MM.1S (cell line): ENCODE measurements at regions not wholly inside any gene's neighbourhood (a gene's known extent, or its start where the extent isn't known, plus 50 kb on each side); places are given as distances from the start of the nearest gene placed in this dataset.

Source experiments
- DNase-seq: peaks from one replicate; pipeline ENCODE4 v3.0.0-alpha.2; 2015
- H2AFZ ChIP-seq: fragments of 300-600 bp; sonication (generic); 2 replicates; pipeline ENCODE4 v1.6.0; 2016; ENCODE audit warnings: antibody characterized with exemption, low read length
- H3F3A ChIP-seq: fragments of 300-600 bp; sonication (generic); 2 replicates; pipeline ENCODE4 v1.6.1; 2016; ENCODE audit warnings: mild to moderate bottlenecking, antibody characterized with exemption, low read length, moderate library complexity, mixed read lengths; ENCODE audit not compliant: insufficient read depth
- H3K27ac ChIP-seq: fragments of 300-600 bp; sonication (generic); 2 replicates; pipeline ENCODE4 v1.5.1; 2016; ENCODE audit warnings: mild to moderate bottlenecking, low read length
- H3K27me3 ChIP-seq: fragments of 300-600 bp; sonication (generic); replicated peaks from 2 replicates; pipeline ENCODE4 v1.6.0; 2016; ENCODE audit warnings: low read length; ENCODE audit not compliant: insufficient read depth
- H3K36me3 ChIP-seq: fragments of 300-600 bp; sonication (generic); replicated peaks from 2 replicates; pipeline ENCODE4 v1.6.1; 2016; ENCODE audit warnings: mild to moderate bottlenecking, low read length, mixed read lengths; ENCODE audit not compliant: insufficient read depth
- H3K4me1 ChIP-seq: fragments of 300-600 bp; sonication (generic); 2 replicates; pipeline ENCODE4 v1.6.1; 2016; ENCODE audit warnings: low read length, mixed read lengths
- H3K4me2 ChIP-seq: fragments of 300-600 bp; sonication (generic); 2 replicates; pipeline ENCODE4 v1.6.0; 2016; ENCODE audit warnings: low read depth, low read length
- H3K4me3 ChIP-seq: fragments of 300-600 bp; sonication (generic); 2 replicates; pipeline ENCODE4 v1.5.1; 2016; ENCODE audit warnings: low read length, mixed read lengths
- H3K79me2 ChIP-seq: fragments of 300-600 bp; sonication (generic); 2 replicates; pipeline ENCODE4 v1.6.1; 2016; ENCODE audit warnings: mixed run types, low read length, mixed read lengths
- H3K9ac ChIP-seq: fragments of 300-600 bp; sonication (generic); 2 replicates; pipeline ENCODE4 v1.6.1; 2016; ENCODE audit warnings: low read length, mixed read lengths
- H3K9me2 ChIP-seq: fragments of 300-600 bp; sonication (generic); replicated peaks from 2 replicates; pipeline ENCODE4 v1.6.1; 2016; ENCODE audit warnings: mild to moderate bottlenecking, low read length, mixed read lengths; ENCODE audit not compliant: insufficient read depth
- H3K9me3 ChIP-seq: fragments of 300-600 bp; sonication (generic); replicated peaks from 2 replicates; pipeline ENCODE4 v1.6.1; 2016; ENCODE audit warnings: mild to moderate bottlenecking, low read length, mixed read lengths; ENCODE audit not compliant: insufficient read depth
- H4K20me1 ChIP-seq: fragments of 300-600 bp; sonication (generic); 2 replicates; pipeline ENCODE4 v1.6.1; 2016; ENCODE audit warnings: mild to moderate bottlenecking, low read length, moderate library complexity, mixed read lengths; ENCODE audit not compliant: insufficient read depth
- EZH2 ChIP-seq: fragments of 300-600 bp; sonication (generic); optimal IDR thresholded peaks from 2 replicates; pipeline ENCODE3; 2017; ENCODE audit warnings: low read depth, mild to moderate bottlenecking, antibody characterized with exemption, low read length, mixed read lengths
- EZH2phosphoT487 ChIP-seq: fragments of 300-600 bp; sonication (generic); IDR thresholded peaks from 2 replicates; pipeline ENCODE4 v1.6.1; 2018; ENCODE audit warnings: antibody characterized with exemption, low read length
- TF ChIP-seq, protein P1 (sequence below): fragments of 300-600 bp; sonication (generic); IDR thresholded peaks from 2 replicates; pipeline ENCODE4 v1.5.1; 2016; ENCODE audit warnings: antibody characterized with exemption, low read length, mixed read lengths

- H3K27ac ChIP-seq: no peak overlapping the region
- H3K4me3 ChIP-seq: no peak overlapping the region
- no peaks in the 10 kb centered on the region for H3F3A ChIP-seq
- no peaks in the 10 kb centered on the region for H3K27me3 ChIP-seq
- no peaks in the 10 kb centered on the region for H3K79me2 ChIP-seq
- H3K9me2 ChIP-seq: no peaks in the 10 kb centered on the region
- no peak overlapping the region for H3K4me2 ChIP-seq
- TF ChIP-seq EZH2: no peak
- TF ChIP-seq EZH2phosphoT487: no peak
- TF ChIP-seq, protein P1, sequence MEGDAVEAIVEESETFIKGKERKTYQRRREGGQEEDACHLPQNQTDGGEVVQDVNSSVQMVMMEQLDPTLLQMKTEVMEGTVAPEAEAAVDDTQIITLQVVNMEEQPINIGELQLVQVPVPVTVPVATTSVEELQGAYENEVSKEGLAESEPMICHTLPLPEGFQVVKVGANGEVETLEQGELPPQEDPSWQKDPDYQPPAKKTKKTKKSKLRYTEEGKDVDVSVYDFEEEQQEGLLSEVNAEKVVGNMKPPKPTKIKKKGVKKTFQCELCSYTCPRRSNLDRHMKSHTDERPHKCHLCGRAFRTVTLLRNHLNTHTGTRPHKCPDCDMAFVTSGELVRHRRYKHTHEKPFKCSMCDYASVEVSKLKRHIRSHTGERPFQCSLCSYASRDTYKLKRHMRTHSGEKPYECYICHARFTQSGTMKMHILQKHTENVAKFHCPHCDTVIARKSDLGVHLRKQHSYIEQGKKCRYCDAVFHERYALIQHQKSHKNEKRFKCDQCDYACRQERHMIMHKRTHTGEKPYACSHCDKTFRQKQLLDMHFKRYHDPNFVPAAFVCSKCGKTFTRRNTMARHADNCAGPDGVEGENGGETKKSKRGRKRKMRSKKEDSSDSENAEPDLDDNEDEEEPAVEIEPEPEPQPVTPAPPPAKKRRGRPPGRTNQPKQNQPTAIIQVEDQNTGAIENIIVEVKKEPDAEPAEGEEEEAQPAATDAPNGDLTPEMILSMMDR: no peak
- DNase-seq: no peak
- no peaks in the 10 kb centered on the region for H3K36me3 ChIP-seq
- H2AFZ ChIP-seq: no peak overlapping the region
- no peak overlapping the region for H3K9ac ChIP-seq
- H4K20me1 ChIP-seq: no peaks in the 10 kb centered on the region
- H3K4me1 ChIP-seq: no peaks in the 10 kb centered on the region
- H3K9me3 ChIP-seq: no peaks in the 10 kb centered on the region
These were observed 620.2 kb upstream of the NETO1 start for GRCh38 chr18:73487966-73488365.

DNA sequence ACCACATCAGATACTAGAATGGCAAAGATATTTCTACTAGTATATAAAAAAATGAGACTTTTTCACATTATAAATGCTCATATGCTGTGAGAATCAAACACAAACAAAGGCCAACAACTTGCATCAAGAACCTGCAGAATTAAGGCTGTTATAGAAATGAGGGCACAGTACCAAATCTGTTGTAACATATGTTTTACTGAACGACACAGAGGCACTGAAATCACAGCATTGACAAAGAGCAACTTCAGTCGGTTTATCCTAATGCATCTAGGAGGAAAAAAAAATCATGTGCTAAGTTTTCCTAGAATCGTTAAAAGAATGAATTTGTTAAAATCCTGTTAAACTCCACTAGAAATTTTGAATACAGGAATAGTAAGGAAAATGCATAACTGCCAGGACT lies 617.4 kb upstream of the NETO1 start:
- H3K36me3 ChIP-seq: no peaks in the 10 kb centered on the region

DNA sequence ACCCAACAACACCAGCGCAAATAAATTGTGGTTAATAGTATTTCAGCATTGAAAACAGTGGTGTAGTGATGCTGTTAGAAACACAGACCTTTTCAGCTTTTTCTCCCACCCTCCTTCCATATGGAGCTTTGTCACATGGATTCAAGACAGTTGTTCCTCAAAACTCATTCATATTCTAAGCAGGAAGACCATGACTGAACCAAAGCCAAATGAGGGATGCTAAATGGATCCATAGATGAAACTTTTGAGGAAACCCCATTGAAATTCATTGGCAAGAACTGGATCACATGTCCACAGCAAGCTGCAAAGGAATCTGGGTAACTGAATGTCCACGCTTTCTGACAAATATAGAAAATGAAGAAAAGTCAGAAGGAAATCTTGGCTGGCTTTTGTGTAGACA lies 615.1 kb upstream of the NETO1 start:
- Histone ChIP-seq H3K4me3 (no peak overlapping the region), H3K79me2 (no peaks in the 10 kb centered on the region), H3K4me2 (no peak overlapping the region), H3K9ac (no peak overlapping the region), H3K36me3 (no peaks in the 10 kb centered on the region), H3K27me3 (no peaks in the 10 kb centered on the region), H3K27ac (no peak overlapping the region), H3K9me3 (no peaks in the 10 kb centered on the region), H4K20me1 (no peaks in the 10 kb centered on the region), H3K9me2 (no peaks in the 10 kb centered on the region), H2AFZ (no peak overlapping the region), H3K4me1 (no peaks in the 10 kb centered on the region), H3F3A (no peaks in the 10 kb centered on the region)
- DNase-seq: no peak
- TF ChIP-seq EZH2 (no peak), EZH2phosphoT487 (no peak)
- TF ChIP-seq, protein P1: no peak

More for the DNA sequence above, 617.4 kb upstream of the NETO1 start:
- H3K4me3 ChIP-seq: no peak overlapping the region
- H2AFZ ChIP-seq: no peak overlapping the region
- H3K9ac ChIP-seq: no peak overlapping the region
- H3K9me3 ChIP-seq: no peaks in the 10 kb centered on the region
- no peaks in the 10 kb centered on the region for H3K79me2 ChIP-seq
- H3K4me2 ChIP-seq: no peak overlapping the region
- no peak for DNase-seq
- no peaks in the 10 kb centered on the region for H3K4me1 ChIP-seq
- no peaks in the 10 kb centered on the region for H4K20me1 ChIP-seq
- H3F3A ChIP-seq: no peaks in the 10 kb centered on the region
- no peak overlapping the region for H3K27ac ChIP-seq
- H3K9me2 ChIP-seq: no peaks in the 10 kb centered on the region
- no peaks in the 10 kb centered on the region for H3K27me3 ChIP-seq
- TF ChIP-seq EZH2 (no peak), EZH2phosphoT487 (no peak)
- TF ChIP-seq, protein P1: no peak
